ENCODE measurements at regions not wholly inside any gene's neighbourhood (a gene's known extent, or its start where the extent isn't known, plus 50 kb on each side); places are given as distances from the start of the nearest gene placed in this dataset.

- H3K36me3 Mint-ChIP-seq = no peaks in the 10 kb centered on the region
- no peak overlapping the region for H3K4me3 ChIP-seq (replicated peaks in 1 of 3; ENCODE audit: low read depth in 2 of 3, low read length in 3 of 3)
- H3K27ac Mint-ChIP-seq = no peak overlapping the region
- H3K9me3 Mint-ChIP-seq = peaks cover 5 to 15% (median 9%) of the 10 kb centered on the region in 7 donors
- H3K27me3 ChIP-seq (ENCODE audit: control insufficient read depth in 2 of 2, insufficient read depth in 2 of 2, low read length in 2 of 2) = no peaks in the 10 kb centered on the region
- peaks cover 2 to 10% (median 5%) of the 10 kb centered on the region in 3 donors for H3K27me3 Mint-ChIP-seq (ENCODE audit: low read depth in 3 of 3)
- no peak for DNase-seq
- no peak overlapping the region for H3K4me2 ChIP-seq (replicated peaks; ENCODE audit: extremely low read depth, low read length, poor library complexity, severe bottlenecking)
- intact Hi-C loops (cut with micrococcal nuclease) = no loop called here
- H2AFZ ChIP-seq (ENCODE audit: insufficient read depth, low read depth, low read length, poor library complexity, severe bottlenecking) = no peak overlapping the region
- H4K20me1 ChIP-seq (ENCODE audit: insufficient read depth, low read length) = no peaks in the 10 kb centered on the region
- H3K9me3 ChIP-seq (replicated peaks in 1 of 2; ENCODE audit: control insufficient read depth in 1 of 2, insufficient read depth in 1 of 2, low read length in 2 of 2) = peaks cover 6 to 7% of the 10 kb centered on the region in 2 donors
- WGBS (ENCODE audit: insufficient coverage) = 96% methylated on average over 4 of the region's 4 CpGs
- H3K27ac ChIP-seq (ENCODE audit: low read depth in 1 of 2, low read length in 2 of 2) = no peak overlapping the region
- no peak overlapping the region for H3K4me3 Mint-ChIP-seq
- H3K4me1 ChIP-seq (ENCODE audit: control insufficient read depth in 1 of 2, insufficient read depth in 2 of 2, low read length in 2 of 2) = no peaks in the 10 kb centered on the region
- H3K9ac ChIP-seq (ENCODE audit: insufficient read depth, low read length, poor library complexity, severe bottlenecking) = no peak overlapping the region
- TF ChIP-seq CTCF (IDR thresholded peaks at IDR 0.05) = no peak
- H3K36me3 ChIP-seq (replicated peaks in 1 of 2; ENCODE audit: control insufficient read depth in 1 of 2, insufficient read depth in 2 of 2, low read length in 2 of 2) = no peaks in the 10 kb centered on the region
- H3K79me2 ChIP-seq (ENCODE audit: insufficient read depth, low read length) = no peaks in the 10 kb centered on the region
- no peaks in the 10 kb centered on the region for H3K4me1 Mint-ChIP-seq
Measured at GRCh38 chr3:72680766-72681165, 167.5 kb downstream of the SHQ1 start.

- Histone ChIP-seq H3K36me3 (replicated peaks in 1 of 2; ENCODE audit: control insufficient read depth in 1 of 2, insufficient read depth in 2 of 2, low read length in 2 of 2) (no peaks in the 10 kb centered on the region), H3K79me2 (ENCODE audit: insufficient read depth, low read length) (no peaks in the 10 kb centered on the region), H3K27ac (ENCODE audit: low read depth in 1 of 2, low read length in 2 of 2) (no peak overlapping the region), H3K4me2 (replicated peaks; ENCODE audit: extremely low read depth, low read length, poor library complexity, severe bottlenecking) (no peak overlapping the region), H4K20me1 (ENCODE audit: insufficient read depth, low read length) (no peaks in the 10 kb centered on the region), H3K27me3 (ENCODE audit: control insufficient read depth in 2 of 2, insufficient read depth in 2 of 2, low read length in 2 of 2) (no peaks in the 10 kb centered on the region), H3K9me3 (replicated peaks in 1 of 2; ENCODE audit: control insufficient read depth in 1 of 2, insufficient read depth in 1 of 2, low read length in 2 of 2) (peaks cover 12 to 15% of the 10 kb centered on the region in 2 donors), H3K4me3 (replicated peaks in 1 of 3; ENCODE audit: low read depth in 2 of 3, low read length in 3 of 3) (no peak overlapping the region), H3K4me1 (ENCODE audit: control insufficient read depth in 1 of 2, insufficient read depth in 2 of 2, low read length in 2 of 2) (no peaks in the 10 kb centered on the region), H3K9ac (ENCODE audit: insufficient read depth, low read length, poor library complexity, severe bottlenecking) (no peak overlapping the region), H2AFZ (ENCODE audit: insufficient read depth, low read depth, low read length, poor library complexity, severe bottlenecking) (no peak overlapping the region)
- TF ChIP-seq CTCF (IDR thresholded peaks at IDR 0.05) = no peak
- Mint-ChIP-seq H3K9me3 (peaks cover 13 to 23% (median 16%) of the 10 kb centered on the region in 7 donors), H3K4me3 (no peak overlapping the region), H3K27me3 (ENCODE audit: low read depth in 3 of 3) (peaks cover 2 to 10% (median 5%) of the 10 kb centered on the region in 3 donors), H3K36me3 (no peaks in the 10 kb centered on the region), H3K27ac (no peak overlapping the region), H3K4me1 (no peaks in the 10 kb centered on the region)
- DNase-seq = no peak
- intact Hi-C loops (cut with micrococcal nuclease) = no loop called here
- WGBS (ENCODE audit: insufficient coverage) = no CpG with 5 or more reads among the region's 6 CpGs
Measured at GRCh38 chr3:72679540-72680198, 168.6 kb downstream of the SHQ1 start.
